NCI-H1694 treated with DMSO at 0.1 percent for 48 hours (cell line): ENCODE measurements at regions not wholly inside any gene's neighbourhood (a gene's known extent, or its start where the extent isn't known, plus 50 kb on each side); places are given as distances from the start of the nearest gene placed in this dataset.
"Not testable (repeated sequence)": the region's sequence is repeated elsewhere in the genome, so short reads cannot be mapped to it uniquely, and the experiment has no call there.

Source experiments
- DNase-seq: peaks from one replicate; lab custom pipeline; 2025; lab: John Stamatoyannopoulos, UW

GRCh38 chr2:7676714-7677113 is 759.5 kb downstream of the RNF144A start:
- DNase-seq, result no peak

GRCh38 chr2:7681881-7682461 is 764.8 kb downstream of the RNF144A start:
- no peak for DNase-seq

GRCh38 chr2:7683196-7683595 is 766.0 kb downstream of the RNF144A start:
- DNase-seq, result no peak

- DNase-seq, result no peak
These were observed 766.5 kb downstream of the RNF144A start for GRCh38 chr2:7683708-7684107.

GRCh38 chr2:7685342-7686015 is 768.3 kb downstream of the RNF144A start:
- DNase-seq, result no peak

- no peak for DNase-seq
These were observed 768.8 kb downstream of the RNF144A start for GRCh38 chr2:7686016-7686385.

- no peak for DNase-seq
These were observed 774.9 kb downstream of the RNF144A start for GRCh38 chr2:7691961-7692656.

GRCh38 chr2:7692657-7693161 is 775.5 kb downstream of the RNF144A start:
- peak; percentile 59 for DNase-seq

- DNase-seq, result no peak
These were observed 776.2 kb downstream of the RNF144A start for GRCh38 chr2:7693246-7694075.

- DNase-seq, result no peak
These were observed 777.1 kb downstream of the RNF144A start for GRCh38 chr2:7694076-7694985.

GRCh38 chr2:7696556-7696955 is 779.3 kb downstream of the RNF144A start:
- not testable (repeated sequence) for DNase-seq

GRCh38 chr2:7697052-7697451 is 779.8 kb downstream of the RNF144A start:
- DNase-seq, result no peak

GRCh38 chr2:7701791-7702190 is 784.6 kb downstream of the RNF144A start:
- no peak for DNase-seq

- no peak for DNase-seq
These were observed 785.8 kb downstream of the RNF144A start for GRCh38 chr2:7703048-7703447.

- no peak for DNase-seq
These were observed 786.4 kb downstream of the RNF144A start for GRCh38 chr2:7703543-7704144.

- no peak for DNase-seq
These were observed 787.2 kb downstream of the RNF144A start for GRCh38 chr2:7704296-7704865.

- DNase-seq, result no peak
These were observed 789.6 kb downstream of the RNF144A start for GRCh38 chr2:7706791-7707190.

- DNase-seq, result no peak
These were observed 790.5 kb downstream of the RNF144A start for GRCh38 chr2:7707723-7708122.

GRCh38 chr2:7709907-7710306 is 792.7 kb downstream of the RNF144A start:
- DNase-seq, result no peak

GRCh38 chr2:7711167-7711566 is 794.0 kb downstream of the RNF144A start:
- DNase-seq, result no peak
